ENCODE measurements at regions not wholly inside any gene's neighbourhood (a gene's known extent, or its start where the extent isn't known, plus 50 kb on each side); places are given as distances from the start of the nearest gene placed in this dataset.

DNA sequence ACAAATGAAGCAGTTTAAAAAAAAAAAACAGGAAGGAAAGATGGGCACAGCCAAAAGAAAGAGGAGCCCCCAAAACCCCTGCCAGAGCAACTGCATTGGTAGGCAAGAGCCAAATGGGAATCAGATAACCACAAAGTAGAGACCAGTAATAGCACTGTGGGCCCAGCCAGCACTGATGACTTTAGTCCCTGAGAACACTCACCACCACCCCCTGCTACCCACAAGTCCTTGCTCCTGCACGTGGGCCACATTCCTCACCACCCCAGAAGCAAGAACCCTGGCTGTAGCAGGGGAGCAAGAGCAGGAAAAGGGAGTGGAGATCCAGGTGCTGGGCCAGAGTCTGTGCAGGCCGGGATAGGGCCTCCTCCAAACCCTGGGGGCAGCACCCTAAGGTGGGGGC lies 86.1 kb downstream of the RRAGC start:
- TF ChIP-seq CTCF (IDR thresholded peaks at IDR 0.05) (no peak), POLR2A (IDR thresholded peaks at IDR 0.05) (no peak)
